Fibroblast of skin of abdomen (primary cell): ENCODE measurements at regions not wholly inside any gene's neighbourhood (a gene's known extent, or its start where the extent isn't known, plus 50 kb on each side); places are given as distances from the start of the nearest gene placed in this dataset.

Source experiments
- DNase-seq: peaks from one replicate; pipeline ENCODE4 v3.0.0-alpha.2; 2013

- DNase-seq: no peak
Observed at GRCh38 chr15:61798631-61799030, 261.6 kb downstream of the VPS13C start.

- peak; percentile 49 for DNase-seq
Observed at GRCh38 chr15:61796056-61796455, 264.2 kb downstream of the VPS13C start.

GRCh38 chr15:61794881-61795280, 265.4 kb downstream of the VPS13C start:
- DNase-seq: peak; percentile 46

GRCh38 chr15:61794276-61794675, 266.0 kb downstream of the VPS13C start:
- DNase-seq: peak; percentile 9

- no peak for DNase-seq
Observed at GRCh38 chr15:61784734-61785133, 275.5 kb downstream of the VPS13C start.

GRCh38 chr15:61780278-61780980, 279.8 kb downstream of the VPS13C start:
- peak; percentile 26 for DNase-seq

GRCh38 chr15:61777689-61778088, 282.6 kb downstream of the VPS13C start:
- DNase-seq: no peak

- DNase-seq: no peak
Observed at GRCh38 chr15:61769557-61769956, 290.7 kb downstream of the VPS13C start.

GRCh38 chr15:61768131-61768530, 292.1 kb downstream of the VPS13C start:
- DNase-seq: no peak

GRCh38 chr15:61764981-61765380, 295.3 kb downstream of the VPS13C start:
- DNase-seq: no peak

GRCh38 chr15:61764141-61764540, 296.1 kb downstream of the VPS13C start:
- DNase-seq: no peak

- no peak for DNase-seq
Observed at GRCh38 chr15:61762676-61763075, 297.6 kb downstream of the VPS13C start.

- DNase-seq: no peak
Observed at GRCh38 chr15:61759639-61760038, 300.6 kb downstream of the VPS13C start.

GRCh38 chr15:61756071-61756820, 304.0 kb downstream of the VPS13C start:
- DNase-seq: no peak

- DNase-seq: no peak
Observed at GRCh38 chr15:61755467-61755866, 304.8 kb downstream of the VPS13C start.

GRCh38 chr15:61753018-61753710, 307.1 kb downstream of the VPS13C start:
- DNase-seq: no peak

- DNase-seq: no peak
Observed at GRCh38 chr15:61752001-61752400, 308.2 kb downstream of the VPS13C start.

GRCh38 chr15:61750271-61751084, 309.8 kb downstream of the VPS13C start:
- DNase-seq: no peak

GRCh38 chr15:61749169-61749568, 311.1 kb downstream of the VPS13C start:
- DNase-seq: no peak

GRCh38 chr15:61748529-61748928, 311.7 kb downstream of the VPS13C start:
- peak; percentile 35 for DNase-seq

GRCh38 chr15:61746589-61746988, 313.7 kb downstream of the VPS13C start:
- no peak for DNase-seq

- DNase-seq: no peak
Observed at GRCh38 chr15:61743345-61743909, 316.8 kb downstream of the VPS13C start.
